ENCODE measurements at regions not wholly inside any gene's neighbourhood (a gene's known extent, or its start where the extent isn't known, plus 50 kb on each side); places are given as distances from the start of the nearest gene placed in this dataset.
"Not testable (repeated sequence)": the region's sequence is repeated elsewhere in the genome, so short reads cannot be mapped to it uniquely, and the experiment has no call there.

GRCh38 chr6:3534599-3534998 is 77.7 kb upstream of the SLC22A23 start:
- intact Hi-C loops (cut with micrococcal nuclease) = no loop called here
- no peak overlapping the region for H3K27ac Mint-ChIP-seq
- H3K27me3 Mint-ChIP-seq = peaks cover 4% of the 10 kb centered on the region
- no peaks in the 10 kb centered on the region for H3K4me1 Mint-ChIP-seq
- DNase-seq = no peak
- H3K9me3 Mint-ChIP-seq = no peaks in the 10 kb centered on the region
- no peak overlapping the region for H3K4me3 Mint-ChIP-seq
- H3K36me3 Mint-ChIP-seq (ENCODE audit: low read depth) = no peaks in the 10 kb centered on the region

- H3K36me3 Mint-ChIP-seq (ENCODE audit: low read depth) = no peaks in the 10 kb centered on the region
- H3K27me3 Mint-ChIP-seq = peaks cover 4% of the 10 kb centered on the region
- no peaks in the 10 kb centered on the region for H3K9me3 Mint-ChIP-seq
- H3K4me1 Mint-ChIP-seq = no peaks in the 10 kb centered on the region
- intact Hi-C loops (cut with micrococcal nuclease) = no loop called here
- no peak for DNase-seq
- no peak overlapping the region for H3K27ac Mint-ChIP-seq
- H3K4me3 Mint-ChIP-seq = no peak overlapping the region
Measured at GRCh38 chr6:3533981-3534380, 77.1 kb upstream of the SLC22A23 start.

- intact Hi-C loops (cut with micrococcal nuclease) = no loop called here
- no peaks in the 10 kb centered on the region for H3K9me3 Mint-ChIP-seq
- no peak overlapping the region for H3K27ac Mint-ChIP-seq
- no peak overlapping the region for H3K4me3 Mint-ChIP-seq
- DNase-seq = no peak
- no peaks in the 10 kb centered on the region for H3K36me3 Mint-ChIP-seq (ENCODE audit: low read depth)
- H3K27me3 Mint-ChIP-seq = no peaks in the 10 kb centered on the region
- no peaks in the 10 kb centered on the region for H3K4me1 Mint-ChIP-seq
Measured at GRCh38 chr6:3532296-3532916, 75.6 kb upstream of the SLC22A23 start.

- Mint-ChIP-seq H3K27me3 (no peaks in the 10 kb centered on the region), H3K36me3 (ENCODE audit: low read depth) (no peaks in the 10 kb centered on the region), H3K4me1 (no peaks in the 10 kb centered on the region), H3K4me3 (no peak overlapping the region), H3K9me3 (no peaks in the 10 kb centered on the region), H3K27ac (no peak overlapping the region)
- intact Hi-C loops (cut with micrococcal nuclease) = no loop called here
- DNase-seq = no peak
Measured at GRCh38 chr6:3531481-3531880, 74.6 kb upstream of the SLC22A23 start.

GRCh38 chr6:3530515-3530914 is 73.7 kb upstream of the SLC22A23 start:
- no peak overlapping the region for H3K27ac Mint-ChIP-seq
- intact Hi-C loops (cut with micrococcal nuclease) = no loop called here
- no peaks in the 10 kb centered on the region for H3K36me3 Mint-ChIP-seq (ENCODE audit: low read depth)
- H3K4me1 Mint-ChIP-seq = no peaks in the 10 kb centered on the region
- no peak for DNase-seq
- no peak overlapping the region for H3K4me3 Mint-ChIP-seq
- H3K27me3 Mint-ChIP-seq = no peaks in the 10 kb centered on the region
- no peaks in the 10 kb centered on the region for H3K9me3 Mint-ChIP-seq

GRCh38 chr6:3529721-3530120 is 72.9 kb upstream of the SLC22A23 start:
- no peaks in the 10 kb centered on the region for H3K9me3 Mint-ChIP-seq
- no peak for DNase-seq
- no peak overlapping the region for H3K27ac Mint-ChIP-seq
- no peaks in the 10 kb centered on the region for H3K27me3 Mint-ChIP-seq
- intact Hi-C loops (cut with micrococcal nuclease) = no loop called here
- H3K4me1 Mint-ChIP-seq = no peaks in the 10 kb centered on the region
- no peak overlapping the region for H3K4me3 Mint-ChIP-seq
- H3K36me3 Mint-ChIP-seq (ENCODE audit: low read depth) = no peaks in the 10 kb centered on the region

- no peaks in the 10 kb centered on the region for H3K36me3 Mint-ChIP-seq (ENCODE audit: low read depth)
- no peak overlapping the region for H3K27ac Mint-ChIP-seq
- no peaks in the 10 kb centered on the region for H3K27me3 Mint-ChIP-seq
- H3K9me3 Mint-ChIP-seq = no peaks in the 10 kb centered on the region
- intact Hi-C loops (cut with micrococcal nuclease) = no loop called here
- H3K4me3 Mint-ChIP-seq = no peak overlapping the region
- no peaks in the 10 kb centered on the region for H3K4me1 Mint-ChIP-seq
- no peak for DNase-seq
Measured at GRCh38 chr6:3529232-3529631, 72.4 kb upstream of the SLC22A23 start.

GRCh38 chr6:3528081-3528671 is 71.3 kb upstream of the SLC22A23 start:
- DNase-seq; H3K36me3 Mint-ChIP-seq (ENCODE audit: low read depth); H3K9me3 Mint-ChIP-seq; H3K27me3 Mint-ChIP-seq; H3K4me3 Mint-ChIP-seq; intact Hi-C loops (cut with micrococcal nuclease); H3K27ac Mint-ChIP-seq; H3K4me1 Mint-ChIP-seq: not testable (repeated sequence)

GRCh38 chr6:3527651-3527977 is 70.8 kb upstream of the SLC22A23 start:
- DNase-seq = no peak
- H3K4me1 Mint-ChIP-seq = no peaks in the 10 kb centered on the region
- no peaks in the 10 kb centered on the region for H3K27me3 Mint-ChIP-seq
- no peak overlapping the region for H3K4me3 Mint-ChIP-seq
- intact Hi-C loops (cut with micrococcal nuclease) = no loop called here
- H3K9me3 Mint-ChIP-seq = no peaks in the 10 kb centered on the region
- no peak overlapping the region for H3K27ac Mint-ChIP-seq
- H3K36me3 Mint-ChIP-seq (ENCODE audit: low read depth) = no peaks in the 10 kb centered on the region

- Mint-ChIP-seq H3K36me3 (ENCODE audit: low read depth) (no peaks in the 10 kb centered on the region), H3K4me1 (no peaks in the 10 kb centered on the region), H3K9me3 (no peaks in the 10 kb centered on the region), H3K4me3 (no peak overlapping the region), H3K27ac (no peak overlapping the region), H3K27me3 (no peaks in the 10 kb centered on the region)
- no peak for DNase-seq
- intact Hi-C loops (cut with micrococcal nuclease) = no loop called here
Measured at GRCh38 chr6:3526962-3527650, 70.3 kb upstream of the SLC22A23 start.

GRCh38 chr6:3525915-3526314 is 69.1 kb upstream of the SLC22A23 start:
- DNase-seq = no peak
- Mint-ChIP-seq H3K27ac (no peak overlapping the region), H3K27me3 (peaks cover 1% of the 10 kb centered on the region), H3K36me3 (ENCODE audit: low read depth) (no peaks in the 10 kb centered on the region), H3K4me3 (no peak overlapping the region), H3K4me1 (no peaks in the 10 kb centered on the region), H3K9me3 (no peaks in the 10 kb centered on the region)
- intact Hi-C loops (cut with micrococcal nuclease) = no loop called here

GRCh38 chr6:3524456-3524855 is 67.6 kb upstream of the SLC22A23 start:
- peaks cover 3% of the 10 kb centered on the region for H3K27me3 Mint-ChIP-seq
- H3K4me1 Mint-ChIP-seq = no peaks in the 10 kb centered on the region
- H3K36me3 Mint-ChIP-seq (ENCODE audit: low read depth) = no peaks in the 10 kb centered on the region
- no peaks in the 10 kb centered on the region for H3K9me3 Mint-ChIP-seq
- intact Hi-C loops (cut with micrococcal nuclease) = no loop called here
- no peak for DNase-seq
- no peak overlapping the region for H3K4me3 Mint-ChIP-seq
- no peak overlapping the region for H3K27ac Mint-ChIP-seq

GRCh38 chr6:3523966-3524365 is 67.1 kb upstream of the SLC22A23 start:
- H3K4me1 Mint-ChIP-seq = no peaks in the 10 kb centered on the region
- DNase-seq = no peak
- H3K9me3 Mint-ChIP-seq = no peaks in the 10 kb centered on the region
- no peak overlapping the region for H3K4me3 Mint-ChIP-seq
- intact Hi-C loops (cut with micrococcal nuclease) = no loop called here
- H3K27ac Mint-ChIP-seq = no peak overlapping the region
- no peaks in the 10 kb centered on the region for H3K36me3 Mint-ChIP-seq (ENCODE audit: low read depth)
- peaks cover 3% of the 10 kb centered on the region for H3K27me3 Mint-ChIP-seq

- peaks cover 3% of the 10 kb centered on the region for H3K27me3 Mint-ChIP-seq
- H3K27ac Mint-ChIP-seq = no peak overlapping the region
- no peaks in the 10 kb centered on the region for H3K36me3 Mint-ChIP-seq (ENCODE audit: low read depth)
- intact Hi-C loops (cut with micrococcal nuclease) = no loop called here
- no peak for DNase-seq
- no peak overlapping the region for H3K4me3 Mint-ChIP-seq
- no peaks in the 10 kb centered on the region for H3K9me3 Mint-ChIP-seq
- H3K4me1 Mint-ChIP-seq = no peaks in the 10 kb centered on the region
Measured at GRCh38 chr6:3523271-3523670, 66.4 kb upstream of the SLC22A23 start.

All from activated CD4-positive, alpha-beta T cell treated with anti-CD3 and anti-CD28 coated beads, Interleukin-2, amount 10 ng/mL, durations not matched to agents 24 days and 14 days (primary cell).